Tibial nerve (tissue), 3 donors: ENCODE measurements at regions not wholly inside any gene's neighbourhood (a gene's known extent, or its start where the extent isn't known, plus 50 kb on each side); places are given as distances from the start of the nearest gene placed in this dataset.

Experiments
- CTCF ChIP-seq, 5 experiments: fragments of 200-600 bp in 3 of 5; fragments of 450-650 bp in 2 of 5; sonication (generic) in 3 of 5; IDR thresholded peaks; one replicate each; pipeline ENCODE4 v1.5.1; 2016 to 2019; ENCODE audit warnings: antibody characterized with exemption in 5 of 5, mild to moderate bottlenecking in 3 of 5, moderate library complexity in 2 of 5
- POLR2A ChIP-seq, 2 donors: fragments of 450-650 bp; IDR thresholded peaks; one replicate each; pipeline ENCODE4 v1.6.1; 2017; ENCODE audit warnings: antibody characterized with exemption in 2 of 2, mild to moderate bottlenecking in 2 of 2, moderate library complexity in 2 of 2

GRCh38 chrX:102063445-102064074 is 61.9 kb upstream of the TCEAL2 start:
- TF ChIP-seq CTCF (IDR thresholded peaks at IDR 0.05) (no peak), POLR2A (IDR thresholded peaks at IDR 0.05) (no peak)
